Panc1 (cell line): ENCODE measurements at regions not wholly inside any gene's neighbourhood (a gene's known extent, or its start where the extent isn't known, plus 50 kb on each side); places are given as distances from the start of the nearest gene placed in this dataset.

Experiments
- ATAC-seq: fragments of 200-7000 bp; cut with Tn5 transposase; 2 replicates; pipeline ENCODE4 v1.9.1; 2020; ENCODE audit warnings: mild to moderate bottlenecking, moderate library complexity
- BruUV-seq: library from RNA; stranded (reverse); fragments of 400-500 nt; replicated peaks from 2 replicates; lab custom pipeline; 2021; lab: Mats Ljungman, UMichigan
- CTCF ChIA-PET: fragments of 300-600 bp; sonication (Branson Sonifier 250); formaldehyde crosslinking; loops from one replicate; lab custom pipeline; 2022; ENCODE audit warnings: antibody characterized with exemption; lab: Charles Lee
- POLR2A ChIA-PET: fragments of 300-600 bp; sonication (Branson Sonifier 250); formaldehyde crosslinking; loops from one replicate; lab custom pipeline; 2022; ENCODE audit warnings: antibody characterized with exemption; lab: Charles Lee
- DNase-seq: peaks from one replicate; pipeline ENCODE4 v3.0.0-alpha.2; 2010; ENCODE audit warnings: low read depth, low spot score
- H3K27ac ChIP-seq: 2 replicates; pipeline ENCODE4 v1.5.1; 2011; ENCODE audit warnings: mild to moderate bottlenecking, low read length, inconsistent platforms
- H3K27me3 ChIP-seq: fragments of 200-500 bp; sonication (Bioruptor generic); 2 replicates; pipeline ENCODE4 v1.6.0; 2014; ENCODE audit warnings: low read length, inconsistent platforms; ENCODE audit not compliant: control insufficient read depth, insufficient read depth
- H3K36me3 ChIP-seq: fragments of 200-500 bp; sonication (Bioruptor generic); 2 replicates; pipeline ENCODE4 v1.5.1; 2014; ENCODE audit warnings: inconsistent platforms, mild to moderate bottlenecking, low read length, moderate library complexity; ENCODE audit not compliant: control insufficient read depth, insufficient read depth
- H3K4me1 ChIP-seq: 2 replicates; pipeline ENCODE4 v1.5.1; 2011; ENCODE audit warnings: inconsistent platforms, mild to moderate bottlenecking, low read length, moderate library complexity; ENCODE audit not compliant: control insufficient read depth, insufficient read depth
- H3K4me3 ChIP-seq, 2 experiments: 2 replicates each; pipeline ENCODE4 v1.5.1; 2011 to 2012; ENCODE audit warnings: low read depth in 2 of 2, low read length in 2 of 2, mild to moderate bottlenecking in 2 of 2, inconsistent platforms in 1 of 2, moderate library complexity in 1 of 2
- H3K9me3 ChIP-seq: fragments of 200-500 bp; sonication (Bioruptor generic); 2 replicates; pipeline ENCODE4 v1.5.1; 2014; ENCODE audit warnings: low read depth, mild to moderate bottlenecking, inconsistent platforms, low read length, moderate library complexity; ENCODE audit not compliant: control insufficient read depth, insufficient read depth
- POLR2AphosphoS5 ChIP-seq: IDR thresholded peaks from 2 replicates; pipeline ENCODE4 v1.6.1; 2012; ENCODE audit warnings: mild to moderate bottlenecking, low read depth, low read length, moderate library complexity
- REST ChIP-seq, 2 experiments: IDR thresholded peaks; 2 replicates each; pipeline ENCODE4 v1.6.1; 2011 to 2012; ENCODE audit warnings: low read depth in 2 of 2, control low read depth in 1 of 2, low read length in 1 of 2, mild to moderate bottlenecking in 1 of 2, moderate library complexity in 1 of 2; ENCODE audit not compliant: insufficient read depth in 1 of 2
- SIN3A ChIP-seq: IDR thresholded peaks from 2 replicates; pipeline ENCODE4 v1.6.1; 2012; ENCODE audit warnings: low read depth, mild to moderate bottlenecking, low read length, moderate library complexity, borderline replicate concordance; ENCODE audit not compliant: insufficient read depth
- TCF7L2 ChIP-seq: IDR thresholded peaks from 2 replicates; pipeline ENCODE4 v1.6.1; 2011; ENCODE audit warnings: mild to moderate bottlenecking, low read depth, low read length, inconsistent platforms
- in situ Hi-C: cut with HindIII; loops from 2 replicates; pipeline ENCODE4 v1.10.0; 2016; ENCODE audit warnings: low sequenced_read_pairs, low pct_unique_long_range_greater_than_20kb
- intact Hi-C: fragments of 100-400 bp; cut with micrococcal nuclease; formaldehyde crosslinking; loops from one replicate; pipeline ENCODE4 v1.10.0; 2022; ENCODE audit not compliant: unreplicated experiment
- TF ChIP-seq, protein P1 (sequence below): fragments of 450-650 bp; IDR thresholded peaks from 2 replicates; pipeline ENCODE4 v1.5.1; 2017; ENCODE audit warnings: mild to moderate bottlenecking

DNA sequence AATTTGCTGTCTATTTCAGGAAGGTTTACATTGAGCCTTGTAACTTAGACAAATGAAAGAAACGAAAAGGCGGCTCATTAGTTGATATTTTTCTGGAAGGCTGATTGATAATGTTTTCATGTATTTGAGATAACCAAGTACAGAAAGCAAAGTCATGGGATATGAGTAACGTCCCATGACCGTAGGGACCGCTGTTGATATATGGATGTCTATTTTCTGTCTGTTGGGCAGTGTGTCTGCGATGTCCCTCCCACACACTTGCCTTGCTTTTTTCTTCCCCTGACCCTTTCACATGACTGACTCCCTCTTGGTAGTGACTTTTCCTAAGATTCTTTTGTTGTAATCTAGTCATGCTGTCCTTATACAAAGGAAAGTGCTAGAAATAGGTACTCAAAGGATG lies 57.0 kb upstream of the GPR158 start:
- H3K27ac ChIP-seq, result no peak overlapping the region
- POLR2A ChIA-PET, result no interaction called here
- no peaks in the 10 kb centered on the region for H3K9me3 ChIP-seq
- BruUV-seq, result no TSS peak
- DNase-seq (no peak), ATAC-seq (no peak)
- in situ Hi-C loops (no loop called here), intact Hi-C loops (loop anchor here (10.0 kb wide), 1 partner anchor 587 kb away; no protein-coding TSS in a partner anchor)
- TF ChIP-seq SIN3A (no peak), REST (IDR thresholded peaks at IDR 0.05; ENCODE audit: insufficient read depth in 1 of 2, low read depth in 2 of 2, low read length in 1 of 2) (no peak), POLR2AphosphoS5 (no peak), TCF7L2 (no peak)
- TF ChIP-seq, protein P1, sequence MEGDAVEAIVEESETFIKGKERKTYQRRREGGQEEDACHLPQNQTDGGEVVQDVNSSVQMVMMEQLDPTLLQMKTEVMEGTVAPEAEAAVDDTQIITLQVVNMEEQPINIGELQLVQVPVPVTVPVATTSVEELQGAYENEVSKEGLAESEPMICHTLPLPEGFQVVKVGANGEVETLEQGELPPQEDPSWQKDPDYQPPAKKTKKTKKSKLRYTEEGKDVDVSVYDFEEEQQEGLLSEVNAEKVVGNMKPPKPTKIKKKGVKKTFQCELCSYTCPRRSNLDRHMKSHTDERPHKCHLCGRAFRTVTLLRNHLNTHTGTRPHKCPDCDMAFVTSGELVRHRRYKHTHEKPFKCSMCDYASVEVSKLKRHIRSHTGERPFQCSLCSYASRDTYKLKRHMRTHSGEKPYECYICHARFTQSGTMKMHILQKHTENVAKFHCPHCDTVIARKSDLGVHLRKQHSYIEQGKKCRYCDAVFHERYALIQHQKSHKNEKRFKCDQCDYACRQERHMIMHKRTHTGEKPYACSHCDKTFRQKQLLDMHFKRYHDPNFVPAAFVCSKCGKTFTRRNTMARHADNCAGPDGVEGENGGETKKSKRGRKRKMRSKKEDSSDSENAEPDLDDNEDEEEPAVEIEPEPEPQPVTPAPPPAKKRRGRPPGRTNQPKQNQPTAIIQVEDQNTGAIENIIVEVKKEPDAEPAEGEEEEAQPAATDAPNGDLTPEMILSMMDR, result no peak
- H3K27me3 ChIP-seq, result no peaks in the 10 kb centered on the region
- CTCF ChIA-PET, result no interaction called here
- H3K4me3 ChIP-seq, result no peak overlapping the region
- no peaks in the 10 kb centered on the region for H3K36me3 ChIP-seq
- no peaks in the 10 kb centered on the region for H3K4me1 ChIP-seq

- no peaks in the 10 kb centered on the region for H3K27me3 ChIP-seq
- in situ Hi-C loops (no loop called here), intact Hi-C loops (no loop called here)
- CTCF ChIA-PET, result no interaction called here
- DNase-seq, result no peak
- BruUV-seq, result no TSS peak
- H3K4me1 ChIP-seq, result no peaks in the 10 kb centered on the region
- H3K27ac ChIP-seq, result no peak overlapping the region
- POLR2A ChIA-PET, result interaction anchor here (0.6 kb wide), 1 partner anchor 132 kb away, joined by 5 read pairs; no protein-coding TSS in a partner anchor
- H3K9me3 ChIP-seq, result no peaks in the 10 kb centered on the region
- H3K4me3 ChIP-seq, result no peak overlapping the region
- H3K36me3 ChIP-seq, result no peaks in the 10 kb centered on the region
- TF ChIP-seq, protein P1, result no peak
- TF ChIP-seq POLR2AphosphoS5, result no peak
- TF ChIP-seq SIN3A, result no peak
- TF ChIP-seq TCF7L2, result no peak
- no peak for TF ChIP-seq REST (IDR thresholded peaks at IDR 0.05; ENCODE audit: insufficient read depth in 1 of 2, low read depth in 2 of 2, low read length in 1 of 2)
- no peak for ATAC-seq
Measured at GRCh38 chr10:25120188-25120587, 54.6 kb upstream of the GPR158 start.
